ENCODE measurements at regions not wholly inside any gene's neighbourhood (a gene's known extent, or its start where the extent isn't known, plus 50 kb on each side); places are given as distances from the start of the nearest gene placed in this dataset.

DNA sequence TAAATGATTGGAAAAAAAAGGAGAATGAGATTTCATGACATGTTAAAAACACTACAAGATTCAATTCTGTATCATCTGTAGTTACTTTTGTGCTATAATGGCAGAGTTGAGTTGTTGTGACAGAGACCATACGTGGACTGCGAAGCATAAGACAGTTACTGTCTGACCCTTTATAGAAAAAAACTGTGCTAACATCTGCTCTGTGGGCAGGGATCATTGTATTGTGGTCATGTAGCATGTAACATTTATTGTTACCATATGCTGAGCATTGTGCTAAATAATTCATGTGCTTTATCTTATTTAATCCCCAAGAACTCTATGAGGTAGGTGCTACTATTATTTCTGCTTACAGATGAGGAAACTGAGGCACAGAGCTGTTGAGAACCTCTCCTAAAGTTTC is 147.3 kb upstream of the HMHB1 start:
- DNase-seq (ENCODE audit: low spot score): no peak

DNA sequence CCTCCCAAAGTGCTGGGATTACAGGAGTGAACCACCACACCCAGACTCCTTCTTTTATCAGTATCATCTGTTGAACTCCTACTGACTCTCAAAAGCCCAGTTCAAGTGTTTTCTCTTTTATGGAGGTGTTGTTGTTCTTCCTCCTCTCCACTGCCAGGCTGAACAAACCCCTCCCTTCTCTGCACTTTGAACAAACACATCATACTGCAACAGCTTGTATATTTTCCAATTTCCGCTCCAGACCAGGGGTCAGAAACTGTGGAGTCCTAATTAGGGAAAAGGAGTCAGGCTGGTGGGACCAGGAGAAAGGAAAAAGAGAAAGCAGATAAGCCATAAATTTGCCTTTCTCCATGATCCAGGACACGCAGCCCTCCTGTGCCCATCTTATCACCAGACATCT is 148.1 kb upstream of the HMHB1 start:
- DNase-seq (ENCODE audit: low spot score): no peak

DNA sequence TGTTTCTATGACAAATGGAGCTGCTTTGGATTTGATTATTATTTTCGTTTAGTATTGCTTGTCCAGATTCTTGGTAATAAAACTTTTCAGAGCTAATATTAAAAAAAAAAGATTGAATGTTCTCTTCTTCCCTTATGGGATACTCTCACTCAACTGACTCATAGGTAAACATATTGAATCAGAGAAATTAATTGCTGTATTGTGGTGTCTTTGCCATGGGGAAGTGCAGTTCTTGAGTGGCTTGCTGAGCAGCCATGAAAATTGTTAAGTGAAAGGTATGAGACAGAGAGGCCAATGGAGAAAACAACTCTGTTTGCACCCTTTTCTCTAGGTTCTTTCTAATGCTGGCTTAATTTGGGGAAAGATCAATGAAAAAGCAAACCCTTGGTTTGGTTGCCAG is 149.9 kb upstream of the HMHB1 start:
- no peak for DNase-seq (ENCODE audit: low spot score)

DNA sequence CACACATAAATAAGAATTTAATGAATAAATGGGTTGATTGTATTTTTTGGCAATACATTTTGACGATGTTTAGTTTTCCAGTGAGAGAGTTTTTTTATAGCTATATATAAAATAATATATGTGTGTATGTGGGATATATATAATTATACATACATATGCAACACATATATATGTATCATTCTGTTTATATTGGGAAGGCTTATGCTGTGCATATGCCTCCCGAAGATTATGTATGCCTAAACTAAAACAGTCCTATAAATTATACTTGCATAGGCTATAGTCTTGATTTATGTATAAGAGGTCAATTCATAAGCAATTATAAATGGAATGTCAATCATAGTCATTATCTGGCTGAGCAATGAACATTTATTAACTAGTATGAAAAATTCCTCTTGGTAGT is 151.3 kb upstream of the HMHB1 start:
- no peak for DNase-seq (ENCODE audit: low spot score)

DNA sequence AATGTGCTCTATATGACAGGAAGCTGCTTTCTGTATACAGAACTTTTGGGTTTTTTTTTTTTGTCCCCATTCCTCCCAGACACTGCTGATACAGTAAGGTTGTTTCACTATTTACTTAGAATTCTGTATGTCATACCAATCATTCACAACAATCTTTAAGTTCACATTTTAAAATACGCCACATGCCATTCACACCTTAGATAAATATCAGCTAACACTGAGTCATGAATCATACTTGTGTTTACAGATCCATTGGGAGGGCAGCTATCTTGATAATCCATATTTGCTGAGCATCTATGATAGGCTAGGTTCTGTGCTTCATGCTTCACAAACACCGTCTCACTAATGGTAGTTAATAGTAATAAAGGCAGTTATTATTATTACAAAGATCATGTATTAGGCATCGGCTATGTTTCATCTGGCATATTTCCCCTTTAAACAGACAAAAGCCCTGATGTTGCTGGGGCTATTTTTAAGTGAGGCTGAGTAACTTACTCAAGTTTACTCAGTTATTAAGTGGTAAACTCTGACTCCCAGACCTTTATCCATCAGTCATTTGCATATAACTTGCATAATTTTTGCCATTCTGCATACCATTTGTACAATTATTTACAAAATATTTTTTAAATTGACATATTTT is 152.2 kb upstream of the HMHB1 start:
- DNase-seq (ENCODE audit: low spot score): no peak

DNA sequence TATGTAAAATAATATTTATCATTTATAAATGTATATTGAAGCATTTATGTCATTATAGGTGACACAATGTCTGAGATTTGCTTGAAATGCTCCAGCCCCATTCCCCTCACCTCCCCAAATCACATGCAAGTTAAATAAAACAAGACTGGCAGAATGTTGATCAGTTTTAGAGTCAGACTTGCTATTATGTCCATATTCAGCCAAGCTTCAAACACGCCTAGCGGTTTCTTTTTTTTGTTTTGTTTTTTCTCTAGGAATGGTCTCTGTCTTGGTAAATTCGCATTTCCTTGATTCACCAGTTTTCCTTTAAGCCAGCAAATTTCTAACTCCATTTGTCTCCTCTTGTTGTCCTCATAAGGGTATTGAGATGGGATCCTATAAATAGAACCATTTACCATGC is 153.0 kb upstream of the HMHB1 start:
- DNase-seq (ENCODE audit: low spot score): no peak

DNA sequence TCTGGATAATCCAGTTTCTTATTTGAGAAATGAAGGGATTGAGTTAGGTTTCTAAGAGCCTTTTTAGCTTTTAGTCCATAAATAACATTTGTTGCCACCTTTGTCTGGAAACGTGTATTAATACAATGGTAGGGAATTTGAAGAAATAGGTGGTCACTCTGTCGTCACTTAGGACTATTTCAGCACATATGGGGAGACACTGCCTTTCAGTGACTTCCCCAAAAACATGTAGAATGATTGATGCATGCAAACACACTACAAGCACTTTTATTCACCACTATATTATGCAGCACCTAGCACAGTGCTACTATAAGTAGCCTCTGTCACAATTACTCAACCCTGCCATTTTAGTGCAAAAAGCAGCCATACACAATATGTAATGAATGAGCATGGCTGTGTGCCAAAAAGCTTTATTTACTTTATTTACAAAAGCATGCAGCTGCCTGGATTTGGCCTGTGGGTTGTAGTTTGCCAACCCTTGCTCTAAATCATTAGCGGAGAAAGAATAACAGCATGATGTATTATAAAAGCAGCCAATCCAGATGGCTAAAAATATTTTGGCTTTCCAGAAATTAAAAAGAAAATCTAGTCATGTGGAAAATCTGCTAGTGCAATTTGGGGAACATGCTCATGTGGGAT is 154.2 kb upstream of the HMHB1 start:
- DNase-seq (ENCODE audit: low spot score): no peak

DNA sequence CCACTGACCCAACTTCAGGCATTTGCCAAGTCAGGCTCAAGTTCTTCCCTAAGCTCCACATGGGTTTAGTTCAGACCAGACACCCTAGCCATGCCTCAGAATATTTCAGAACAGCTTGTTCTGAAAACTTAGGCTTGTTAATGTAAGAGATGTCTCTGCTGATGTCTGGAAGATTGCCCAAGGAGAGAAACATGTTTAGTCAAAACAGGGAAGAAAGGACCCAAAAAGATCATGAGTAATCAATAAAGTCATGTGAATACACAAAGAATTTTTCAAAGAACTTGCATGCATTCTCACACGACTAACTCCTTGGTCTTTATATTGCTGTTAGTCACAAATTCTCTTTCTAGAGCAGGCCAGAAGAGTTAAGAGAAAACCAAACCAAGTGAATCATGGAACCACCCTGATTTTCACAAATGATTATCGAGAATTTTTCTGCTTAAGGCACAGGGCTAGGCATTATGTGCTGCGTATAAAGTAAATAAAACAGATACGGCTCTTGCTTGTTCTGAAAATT is 158.1 kb upstream of the HMHB1 start:
- no peak for DNase-seq (ENCODE audit: low spot score)

DNA sequence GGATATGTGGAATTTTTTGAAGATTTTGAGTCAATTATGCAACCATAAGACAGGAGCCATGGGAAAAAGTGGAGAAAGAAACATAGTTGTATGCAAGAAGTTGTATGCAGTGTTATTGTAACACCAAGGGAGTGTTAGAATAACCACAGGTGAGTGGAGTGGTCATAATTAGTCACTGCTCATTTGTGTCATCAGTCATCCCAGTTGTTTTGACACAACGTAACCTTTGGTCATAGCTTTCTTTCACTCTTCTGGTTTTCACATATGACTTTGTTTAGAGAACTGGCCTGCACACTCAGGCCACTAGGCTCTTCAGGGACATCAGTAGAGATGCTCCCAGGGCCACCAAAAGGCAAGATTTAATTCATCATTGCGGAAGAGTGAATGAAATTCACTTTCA is 158.7 kb upstream of the HMHB1 start:
- no peak for DNase-seq (ENCODE audit: low spot score)

DNA sequence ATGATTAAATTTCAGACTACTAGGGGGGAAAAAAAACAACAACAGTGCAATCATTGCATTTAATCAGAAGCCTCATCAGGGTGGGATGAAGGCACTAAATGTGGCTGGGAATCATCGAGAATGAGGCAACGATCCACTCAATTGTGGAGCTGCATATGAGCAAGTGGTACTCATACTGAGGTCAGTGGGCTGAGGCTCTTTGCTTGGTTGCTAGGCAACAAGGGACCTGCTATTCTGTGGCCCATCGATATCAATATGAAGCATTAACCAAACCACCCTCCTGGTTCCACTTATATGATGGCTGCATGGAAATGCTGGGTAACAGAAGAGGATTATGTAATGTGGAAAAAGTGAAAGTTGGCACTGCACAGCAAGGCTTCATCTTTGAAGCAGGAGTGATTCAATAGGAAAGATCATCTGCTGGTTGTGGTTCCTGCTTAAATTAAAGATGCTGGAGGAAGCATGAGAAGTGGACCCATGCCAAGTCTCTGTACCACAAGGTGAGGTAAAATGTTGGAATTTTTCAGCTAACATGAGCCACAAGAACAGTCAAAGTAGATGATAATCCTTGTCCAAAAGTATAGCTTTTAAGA is 159.8 kb upstream of the HMHB1 start:
- DNase-seq (ENCODE audit: low spot score): no peak

DNA sequence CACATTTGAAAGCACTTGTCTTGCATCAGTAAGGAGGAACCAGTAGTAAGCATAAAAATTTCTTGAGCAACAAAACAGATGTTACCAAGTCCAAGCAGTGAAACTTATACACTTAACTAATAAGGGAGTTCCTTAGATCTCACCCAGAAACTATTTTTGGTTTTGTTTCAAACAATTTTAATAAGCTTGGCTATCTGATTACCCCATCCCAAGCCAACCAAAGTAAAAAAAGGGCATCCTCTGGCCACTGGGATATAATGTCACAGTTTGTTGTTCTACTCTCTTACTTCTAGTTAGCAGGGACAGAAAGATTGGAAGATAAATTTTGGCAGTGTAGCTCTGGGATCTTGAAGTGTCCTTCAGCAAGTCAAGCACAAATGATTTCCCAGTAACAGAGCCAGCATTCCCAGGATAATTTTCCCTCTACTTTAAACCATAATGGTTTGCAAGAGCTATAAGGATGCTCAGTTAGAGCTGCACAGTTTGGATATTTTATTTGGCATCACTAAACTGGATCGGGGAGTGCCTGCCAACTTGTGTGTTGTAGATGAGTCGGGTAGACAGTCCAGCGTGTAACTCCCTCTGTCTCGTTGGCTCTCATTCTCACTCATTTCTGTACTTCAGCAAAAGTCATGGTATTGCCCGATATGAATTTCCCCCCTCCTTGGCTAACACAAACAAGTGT is 161.9 kb upstream of the HMHB1 start:
- DNase-seq (ENCODE audit: low spot score): no peak

DNA sequence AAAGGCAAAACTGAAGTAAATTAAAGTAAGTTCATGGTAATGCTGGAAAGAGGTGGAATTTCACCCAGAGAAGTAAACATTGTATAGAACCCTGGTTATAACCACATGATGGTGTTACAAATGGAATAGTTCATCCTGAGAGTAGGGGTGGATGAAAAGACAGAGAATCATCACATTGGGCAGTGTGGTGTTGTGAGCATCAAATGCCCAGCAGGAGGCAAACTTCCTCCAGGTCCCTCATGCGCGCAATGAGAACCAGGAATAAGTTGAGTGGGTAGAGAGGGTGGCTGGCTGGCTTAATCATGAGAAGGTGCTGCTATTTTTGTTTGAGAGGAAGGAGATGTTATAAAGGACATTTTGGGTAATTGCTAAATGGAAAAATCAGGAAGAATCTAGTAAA is 163.3 kb upstream of the HMHB1 start:
- DNase-seq (ENCODE audit: low spot score): peak; percentile 27

DNA sequence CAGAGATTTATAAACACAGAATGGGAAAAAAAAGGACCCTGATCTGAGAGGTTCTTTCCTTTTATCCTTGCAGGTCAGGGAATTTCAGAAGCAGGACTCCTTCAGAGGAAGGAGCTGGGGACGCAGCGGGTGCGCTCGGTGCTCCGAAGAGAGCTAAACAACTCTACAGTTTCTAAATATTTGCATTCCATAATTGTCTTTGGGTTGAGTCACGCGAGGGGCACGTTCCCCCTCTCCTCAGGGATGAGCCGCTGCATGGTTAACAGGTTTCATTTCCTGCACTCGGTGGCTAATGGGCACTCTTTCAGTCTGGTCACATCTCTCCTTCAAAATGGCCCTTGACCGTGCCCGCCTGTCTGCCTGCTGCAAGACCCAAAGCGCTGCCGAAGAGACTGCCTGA is 165.0 kb upstream of the HMHB1 start:
- no peak for DNase-seq (ENCODE audit: low spot score)

DNA sequence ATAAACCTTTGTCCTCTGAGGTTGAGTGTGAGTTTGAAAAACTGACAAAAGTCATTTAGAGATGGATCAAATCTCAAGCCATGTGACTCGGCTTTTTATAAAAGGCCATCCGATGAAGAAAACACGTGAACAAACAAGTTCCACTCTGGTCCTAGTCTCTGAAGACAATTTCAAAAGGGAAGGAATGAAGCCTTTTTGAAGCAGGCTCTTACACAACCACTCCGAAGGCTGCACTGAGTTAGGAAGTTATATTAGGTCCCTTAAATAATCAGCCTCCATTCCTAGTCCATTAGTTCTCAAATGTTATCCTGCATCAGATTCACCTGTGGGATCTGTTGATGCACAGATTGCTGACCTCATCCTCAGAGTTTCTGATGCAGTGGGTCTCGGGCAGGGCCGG is 166.6 kb upstream of the HMHB1 start:
- no peak for DNase-seq (ENCODE audit: low spot score)

DNA sequence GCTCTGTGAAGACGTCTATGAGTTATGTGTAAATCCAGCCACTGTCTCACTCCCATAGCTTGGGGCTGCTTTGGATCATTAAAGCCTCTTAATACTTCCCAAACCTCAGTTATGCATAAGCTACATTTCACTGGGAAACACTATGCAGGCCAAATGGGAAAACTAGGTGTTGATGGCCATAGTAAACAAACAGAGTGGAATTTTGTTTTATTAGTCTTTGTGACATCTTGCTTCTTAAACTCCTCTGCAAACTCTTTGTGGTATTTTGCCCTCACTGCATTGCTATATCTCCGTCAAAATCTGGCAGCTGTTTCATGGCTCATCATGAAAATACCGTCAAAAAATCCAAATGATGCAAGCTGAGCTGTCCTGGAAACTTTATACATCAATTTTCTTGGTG is 167.2 kb upstream of the HMHB1 start:
- DNase-seq (ENCODE audit: low spot score): no peak

DNA sequence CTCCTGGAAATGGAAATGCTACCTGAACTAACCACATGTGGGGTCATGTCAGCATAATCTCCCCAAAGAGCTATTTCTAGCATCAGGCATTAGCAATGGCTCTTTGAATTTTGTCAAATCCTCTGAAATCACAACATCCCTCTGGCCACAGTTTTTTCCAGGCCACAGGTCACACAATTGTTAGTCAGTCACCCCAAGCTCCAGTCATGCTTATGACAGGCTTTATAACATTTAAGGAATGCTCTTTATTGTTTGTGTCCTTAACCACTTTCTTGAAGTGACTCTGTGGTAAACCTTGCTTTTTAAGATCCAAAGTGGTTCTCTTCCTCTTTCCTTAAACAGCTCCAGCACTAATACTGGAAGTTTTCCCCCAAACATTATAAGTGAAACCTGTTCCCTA is 169.2 kb upstream of the HMHB1 start:
- DNase-seq (ENCODE audit: low spot score): no peak

DNA sequence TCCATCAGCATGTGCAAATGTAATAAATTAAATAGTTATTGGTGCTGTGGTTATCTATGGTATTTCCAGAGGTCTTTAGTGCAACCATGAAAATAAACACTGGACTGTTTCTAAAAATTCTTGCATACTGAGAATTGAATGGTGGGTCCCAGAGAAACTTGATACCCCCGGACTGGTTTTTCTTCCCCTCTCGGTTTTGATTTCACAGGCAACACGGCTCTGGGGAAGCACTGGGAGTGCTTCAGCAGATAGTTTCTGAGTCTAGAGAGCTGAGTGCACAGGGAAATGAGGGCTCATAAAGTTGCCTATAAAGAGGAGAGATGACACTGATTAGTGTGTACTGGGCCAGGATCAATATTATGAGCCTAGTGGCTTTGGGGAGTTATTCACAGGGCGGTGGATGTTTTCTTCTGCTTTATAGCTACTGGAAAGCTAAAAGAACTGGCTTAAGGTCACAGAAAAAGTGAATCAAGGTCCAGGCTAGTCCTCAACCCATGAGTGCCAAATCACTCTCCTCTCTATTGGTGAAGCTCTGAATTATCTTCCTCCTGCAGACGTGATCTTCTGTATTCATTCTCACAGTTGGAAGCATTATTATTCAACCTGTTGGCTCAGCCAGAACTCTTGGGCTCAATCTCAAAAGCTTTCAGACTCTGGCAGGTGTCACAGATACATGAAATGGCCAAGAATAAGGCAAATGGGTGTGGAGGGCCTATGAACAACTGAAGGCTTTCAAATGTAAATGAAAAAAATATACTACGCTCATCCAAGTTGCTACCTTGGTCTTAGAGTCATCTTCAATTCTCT is 170.2 kb upstream of the HMHB1 start:
- DNase-seq (ENCODE audit: low spot score): no peak

DNA sequence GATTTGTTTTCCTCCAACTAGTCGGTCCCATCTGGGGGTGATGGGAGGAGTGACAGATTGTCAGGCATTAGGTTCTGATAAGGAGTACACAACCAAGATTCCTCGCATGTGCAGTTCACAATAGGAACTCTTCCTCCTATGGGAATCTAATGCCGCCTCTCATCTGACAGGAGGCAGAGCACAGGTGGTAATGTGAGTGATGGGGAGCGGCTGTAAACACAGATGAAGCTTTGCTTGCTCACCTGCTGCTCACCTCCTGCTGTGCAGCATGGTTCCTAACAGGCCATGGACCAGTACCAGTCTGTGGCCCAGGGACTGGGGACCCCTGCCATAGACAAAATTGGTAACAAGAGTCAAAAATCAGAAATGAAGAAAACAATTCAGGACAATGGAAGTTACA is 173.3 kb upstream of the HMHB1 start:
- no peak for DNase-seq (ENCODE audit: low spot score)

DNA sequence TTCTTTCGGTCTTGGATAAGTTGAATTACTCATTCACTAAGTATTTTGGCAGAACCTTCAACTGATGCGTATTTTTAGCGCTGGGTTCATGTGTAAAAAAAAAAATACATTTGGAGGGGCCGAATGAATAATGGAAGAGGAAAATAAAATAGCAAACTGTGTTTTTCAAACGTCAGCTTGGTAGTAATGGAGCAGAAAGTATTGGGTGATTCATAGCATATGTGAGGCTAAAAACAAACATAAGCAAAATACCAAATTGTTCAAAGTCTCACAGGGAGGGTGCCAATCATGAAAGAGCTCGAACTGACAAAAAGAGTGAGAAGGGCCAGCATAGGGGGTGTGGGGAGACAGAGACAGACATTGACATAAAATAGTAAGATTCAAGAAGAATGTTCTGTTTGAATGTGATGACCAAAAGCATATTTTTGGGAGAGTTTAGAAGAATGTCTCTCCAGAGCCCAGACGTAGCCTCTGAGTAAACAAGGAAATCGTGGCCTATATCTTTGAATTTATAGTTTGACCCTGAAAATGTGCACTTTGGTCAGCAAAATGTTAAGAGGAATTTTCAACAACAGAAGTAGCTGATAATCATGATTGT is 174.9 kb upstream of the HMHB1 start:
- DNase-seq (ENCODE audit: low spot score): no peak

DNA sequence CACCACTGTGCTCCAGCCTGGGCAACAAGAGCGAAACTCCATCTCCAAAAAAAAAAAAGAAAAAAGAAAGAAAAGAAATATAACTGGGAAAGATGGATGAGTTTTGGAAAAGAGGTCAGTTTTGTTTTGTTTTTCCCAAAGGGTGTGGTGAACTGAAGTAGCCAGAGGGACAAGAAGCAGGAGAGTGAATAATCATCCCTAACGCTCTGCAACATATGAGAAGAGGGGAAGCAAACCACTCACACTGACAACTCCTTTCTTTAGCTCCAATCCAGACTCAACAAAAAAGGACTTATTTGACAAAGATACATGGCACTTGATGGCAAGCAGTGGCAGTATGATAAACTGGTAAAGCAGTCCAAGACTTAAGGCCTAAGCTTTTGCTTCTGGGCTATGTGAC is 176.1 kb upstream of the HMHB1 start:
- DNase-seq (ENCODE audit: low spot score): no peak

DNA sequence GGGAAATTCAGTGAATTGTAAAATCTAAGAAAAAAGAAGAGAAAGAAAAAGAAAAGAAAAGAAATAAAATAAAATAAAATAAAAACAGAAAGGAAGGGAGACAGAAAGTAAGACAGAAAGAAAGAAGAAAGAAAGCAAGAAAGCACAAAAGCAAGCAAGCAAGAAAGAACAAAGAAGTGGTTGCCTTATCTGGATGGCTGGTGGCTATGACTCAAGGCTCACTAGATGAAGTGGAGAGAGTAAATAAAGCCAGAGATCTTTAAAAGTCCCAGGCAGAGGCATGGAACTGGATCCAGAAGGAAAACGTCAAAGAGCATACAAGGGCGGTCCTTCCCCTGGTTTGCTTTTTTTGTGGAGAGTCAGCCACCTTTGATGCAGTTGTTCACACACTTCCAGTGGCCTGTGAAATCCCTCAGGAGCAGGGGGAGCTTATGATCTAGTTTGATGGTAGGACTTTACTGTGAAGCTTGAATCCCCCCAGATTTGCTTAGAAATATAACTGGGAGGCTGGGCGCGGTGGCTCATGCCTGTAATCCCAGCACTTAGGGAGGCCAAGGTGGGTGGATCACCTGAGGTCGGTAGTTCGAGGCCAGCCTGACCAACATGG is 176.7 kb upstream of the HMHB1 start:
- DNase-seq (ENCODE audit: low spot score): no peak

DNA sequence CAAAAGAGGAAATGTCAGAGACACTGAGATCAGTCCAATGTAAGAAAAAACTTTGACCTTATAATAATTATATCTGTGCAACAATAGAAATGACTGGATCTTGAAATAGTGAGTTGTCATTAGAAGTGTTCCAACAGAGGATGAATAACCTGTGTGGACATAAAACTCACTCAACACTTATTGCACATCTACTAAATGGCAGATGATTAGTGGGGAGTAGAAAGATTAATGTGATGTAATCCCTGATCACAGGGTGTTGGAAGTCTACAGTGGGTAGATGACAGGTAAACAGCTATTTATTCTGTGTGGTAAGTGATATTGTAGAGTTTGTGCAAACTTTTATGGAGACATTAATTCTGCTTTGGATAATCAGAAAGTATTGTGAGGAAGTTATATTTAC is 177.3 kb upstream of the HMHB1 start:
- DNase-seq (ENCODE audit: low spot score): no peak
